SK-N-SH treated with all-trans-retinoic acid at 6 μM for 48 hours (cell line): ENCODE measurements at regions not wholly inside any gene's neighbourhood (a gene's known extent, or its start where the extent isn't known, plus 50 kb on each side); places are given as distances from the start of the nearest gene placed in this dataset.

Experiments
- BACH2 ChIP-seq: fragments of 250-450 bp; sonication (Bioruptor Pico); IDR thresholded peaks from 2 replicates; pipeline ENCODE4 v1.9.0; 2021; ENCODE audit warnings: mild to moderate bottlenecking, borderline replicate concordance
- ZNF8 ChIP-seq: fragments of 450-650 bp; formaldehyde crosslinking; IDR thresholded peaks from 2 replicates; pipeline ENCODE4 v1.5.0; 2020; ENCODE audit warnings: mild to moderate bottlenecking, moderate library complexity

DNA sequence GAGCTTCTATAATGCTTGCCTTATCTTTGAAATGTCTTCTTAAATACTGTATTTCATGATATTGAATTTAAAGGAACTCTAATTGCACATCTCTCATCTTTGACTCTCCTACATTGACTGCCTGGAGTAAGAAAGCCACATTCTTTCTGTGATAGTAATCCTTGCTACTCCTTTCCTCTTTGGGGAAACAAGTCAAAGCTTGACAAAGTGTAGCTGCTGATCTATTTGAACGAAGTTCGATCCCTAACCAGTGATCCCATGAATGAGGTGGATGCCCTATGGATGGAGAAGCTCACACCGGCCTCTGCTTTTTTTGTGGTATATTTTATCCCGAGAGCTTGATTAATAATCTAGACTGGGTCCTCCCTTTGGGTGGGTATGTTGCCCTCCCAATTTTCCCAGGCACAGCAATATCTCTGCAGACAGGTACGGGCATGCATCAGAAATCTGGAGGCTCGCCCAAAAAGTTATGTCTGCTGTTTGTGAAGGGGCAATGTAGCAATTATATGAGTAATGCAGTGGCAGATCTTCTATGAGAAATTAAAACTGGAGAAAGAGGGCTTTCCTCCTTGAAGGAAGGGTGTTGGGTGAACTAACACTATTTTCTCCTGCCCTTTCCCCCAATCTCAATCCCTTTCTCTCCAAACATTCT is 163.0 kb upstream of the FRMD6 start:
- TF ChIP-seq BACH2 (CRISPR knock-in tag) (no peak), ZNF8 (CRISPR knock-in tag) (no peak)
